ENCODE measurements at regions not wholly inside any gene's neighbourhood (a gene's known extent, or its start where the extent isn't known, plus 50 kb on each side); places are given as distances from the start of the nearest gene placed in this dataset.

- TF ChIP-seq CTCF (conservative IDR thresholded peaks at IDR 0.05; ENCODE audit: low read length) (no peak), EZH2phosphoT487 (IDR thresholded peaks at IDR 0.05; ENCODE audit: borderline replicate concordance, low read depth, low read length) (no peak)
These were observed 444.1 kb upstream of the SMIM21 start for GRCh38 chr18:75871596-75871995.
